ENCODE measurements at regions not wholly inside any gene's neighbourhood (a gene's known extent, or its start where the extent isn't known, plus 50 kb on each side); places are given as distances from the start of the nearest gene placed in this dataset.

GRCh38 chr4:62822306-62822705 lies 1586.9 kb downstream of the TECRL start:
- FAIRE-seq = no peak
- DNase-seq (ENCODE audit: insufficient read length) = no peak
- TF ChIP-seq POLR2A (IDR thresholded peaks at IDR 0.05; ENCODE audit: low read depth, low read length) = no peak
- TF ChIP-seq TAF1 (IDR thresholded peaks at IDR 0.05; ENCODE audit: borderline replicate concordance, low read depth, low read length) = no peak
- TF ChIP-seq POLR2AphosphoS5 (IDR thresholded peaks at IDR 0.05; ENCODE audit: low read depth, low read length) = no peak

GRCh38 chr4:62816566-62816965 lies 1592.7 kb downstream of the TECRL start:
- TF ChIP-seq POLR2A (IDR thresholded peaks at IDR 0.05; ENCODE audit: low read depth, low read length) = no peak
- no peak for TF ChIP-seq POLR2AphosphoS5 (IDR thresholded peaks at IDR 0.05; ENCODE audit: low read depth, low read length)
- no peak for TF ChIP-seq TAF1 (IDR thresholded peaks at IDR 0.05; ENCODE audit: borderline replicate concordance, low read depth, low read length)
- FAIRE-seq (no peak), DNase-seq (ENCODE audit: insufficient read length) (no peak)

GRCh38 chr4:62814510-62815047 lies 1594.7 kb downstream of the TECRL start:
- FAIRE-seq (no peak), DNase-seq (ENCODE audit: insufficient read length) (no peak)
- TF ChIP-seq POLR2AphosphoS5 (IDR thresholded peaks at IDR 0.05; ENCODE audit: low read depth, low read length) (no peak), POLR2A (IDR thresholded peaks at IDR 0.05; ENCODE audit: low read depth, low read length) (no peak), TAF1 (IDR thresholded peaks at IDR 0.05; ENCODE audit: borderline replicate concordance, low read depth, low read length) (no peak)

GRCh38 chr4:62806816-62807215 lies 1602.4 kb downstream of the TECRL start:
- FAIRE-seq = no peak
- TF ChIP-seq POLR2AphosphoS5 (IDR thresholded peaks at IDR 0.05; ENCODE audit: low read depth, low read length) (no peak), TAF1 (IDR thresholded peaks at IDR 0.05; ENCODE audit: borderline replicate concordance, low read depth, low read length) (no peak), POLR2A (IDR thresholded peaks at IDR 0.05; ENCODE audit: low read depth, low read length) (no peak)
- DNase-seq (ENCODE audit: insufficient read length) = no peak

- TF ChIP-seq POLR2AphosphoS5 (IDR thresholded peaks at IDR 0.05; ENCODE audit: low read depth, low read length) (no peak), TAF1 (IDR thresholded peaks at IDR 0.05; ENCODE audit: borderline replicate concordance, low read depth, low read length) (no peak), POLR2A (IDR thresholded peaks at IDR 0.05; ENCODE audit: low read depth, low read length) (no peak)
- DNase-seq (ENCODE audit: insufficient read length) = no peak
- no peak for FAIRE-seq
Measured at GRCh38 chr4:62804075-62804474, 1603.9 kb downstream of the ADGRL3 start.

GRCh38 chr4:62797221-62797620 lies 1597.1 kb downstream of the ADGRL3 start:
- DNase-seq (ENCODE audit: insufficient read length) (no peak), FAIRE-seq (no peak)
- no peak for TF ChIP-seq POLR2AphosphoS5 (IDR thresholded peaks at IDR 0.05; ENCODE audit: low read depth, low read length)
- TF ChIP-seq POLR2A (IDR thresholded peaks at IDR 0.05; ENCODE audit: low read depth, low read length) = no peak

- no peak for FAIRE-seq
- TF ChIP-seq POLR2A (IDR thresholded peaks at IDR 0.05; ENCODE audit: low read depth, low read length) (no peak), TAF1 (IDR thresholded peaks at IDR 0.05; ENCODE audit: borderline replicate concordance, low read depth, low read length) (no peak), POLR2AphosphoS5 (IDR thresholded peaks at IDR 0.05; ENCODE audit: low read depth, low read length) (no peak)
Measured at GRCh38 chr4:62791386-62791785, 1591.3 kb downstream of the ADGRL3 start.

GRCh38 chr4:62771983-62772557 lies 1571.9 kb downstream of the ADGRL3 start:
- DNase-seq (ENCODE audit: insufficient read length) = no peak
- FAIRE-seq = no peak
- TF ChIP-seq TAF1 (IDR thresholded peaks at IDR 0.05; ENCODE audit: borderline replicate concordance, low read depth, low read length) = no peak

More at GRCh38 chr4:62791386-62791785, 1591.3 kb downstream of the ADGRL3 start:
- DNase-seq (ENCODE audit: insufficient read length) = no peak

GRCh38 chr4:62740296-62740695 lies 1540.2 kb downstream of the ADGRL3 start:
- FAIRE-seq (no peak), DNase-seq (ENCODE audit: insufficient read length) (no peak)
- TF ChIP-seq POLR2AphosphoS5 (IDR thresholded peaks at IDR 0.05; ENCODE audit: low read depth, low read length) (no peak), POLR2A (IDR thresholded peaks at IDR 0.05; ENCODE audit: low read depth, low read length) (no peak), TAF1 (IDR thresholded peaks at IDR 0.05; ENCODE audit: borderline replicate concordance, low read depth, low read length) (no peak)

GRCh38 chr4:62717154-62717553 lies 1517.0 kb downstream of the ADGRL3 start:
- DNase-seq (ENCODE audit: insufficient read length) (no peak), FAIRE-seq (no peak)
- TF ChIP-seq POLR2A (IDR thresholded peaks at IDR 0.05; ENCODE audit: low read depth, low read length) (no peak), TAF1 (IDR thresholded peaks at IDR 0.05; ENCODE audit: borderline replicate concordance, low read depth, low read length) (no peak), POLR2AphosphoS5 (IDR thresholded peaks at IDR 0.05; ENCODE audit: low read depth, low read length) (no peak)

GRCh38 chr4:62711575-62711974 lies 1511.4 kb downstream of the ADGRL3 start:
- TF ChIP-seq POLR2AphosphoS5 (IDR thresholded peaks at IDR 0.05; ENCODE audit: low read depth, low read length) (no peak), POLR2A (IDR thresholded peaks at IDR 0.05; ENCODE audit: low read depth, low read length) (no peak), TAF1 (IDR thresholded peaks at IDR 0.05; ENCODE audit: borderline replicate concordance, low read depth, low read length) (no peak)
- FAIRE-seq = no peak
- no peak for DNase-seq (ENCODE audit: insufficient read length)

GRCh38 chr4:62709618-62710252 lies 1509.6 kb downstream of the ADGRL3 start:
- TF ChIP-seq TAF1 (IDR thresholded peaks at IDR 0.05; ENCODE audit: borderline replicate concordance, low read depth, low read length) (no peak), POLR2AphosphoS5 (IDR thresholded peaks at IDR 0.05; ENCODE audit: low read depth, low read length) (no peak), POLR2A (IDR thresholded peaks at IDR 0.05; ENCODE audit: low read depth, low read length) (no peak)
- no peak for DNase-seq (ENCODE audit: insufficient read length)
- no peak for FAIRE-seq
